GM18499 (cell line): ENCODE measurements at regions not wholly inside any gene's neighbourhood (a gene's known extent, or its start where the extent isn't known, plus 50 kb on each side); places are given as distances from the start of the nearest gene placed in this dataset.

Experiments
- ATAC-seq: cut with Tn5 transposase; IDR thresholded peaks from one replicate; pipeline ENCODE4 v1.9.1; 2021; ENCODE audit warnings: moderate number of reproducible peaks; ENCODE audit not compliant: insufficient read depth, unreplicated experiment

DNA sequence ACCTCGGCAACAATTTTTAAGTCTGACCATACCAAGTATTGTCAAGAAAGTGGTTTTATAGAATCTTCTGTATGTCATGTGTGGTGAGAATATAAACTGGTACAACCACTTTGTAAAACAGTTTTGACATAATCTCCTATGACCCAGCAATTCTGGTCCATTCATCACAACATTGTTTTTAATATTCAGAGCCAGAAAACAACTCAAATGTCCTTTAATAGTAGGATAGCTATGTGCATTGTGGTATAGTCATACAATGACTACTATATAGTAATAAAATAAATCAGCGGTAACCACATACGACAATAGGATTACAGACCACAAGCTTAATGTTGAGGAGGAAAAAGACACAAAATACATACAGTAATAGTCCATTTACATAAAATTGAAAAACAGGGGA, 175.2 kb upstream of the SPATS2L start:
- ATAC-seq = no peak

DNA sequence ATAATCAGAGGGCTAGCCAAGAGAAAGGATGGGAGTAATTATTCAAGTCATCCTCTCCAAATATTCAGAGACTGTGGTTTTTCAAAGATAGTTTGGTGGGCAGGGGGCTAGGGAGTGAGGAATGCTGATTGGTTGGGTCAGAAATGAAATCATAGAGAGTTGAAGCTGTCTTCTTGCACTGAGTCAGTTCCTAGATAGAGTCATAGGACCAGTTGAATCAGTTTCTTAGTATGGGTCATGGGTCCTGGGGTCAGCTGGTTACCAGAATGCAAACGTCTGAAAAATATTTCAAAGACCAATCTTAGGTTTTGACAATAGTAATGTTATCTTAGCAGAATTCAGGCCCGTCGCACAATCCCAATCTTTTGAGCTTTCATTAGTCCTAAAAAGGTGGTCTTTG, 171.4 kb upstream of the SPATS2L start:
- no peak for ATAC-seq

DNA sequence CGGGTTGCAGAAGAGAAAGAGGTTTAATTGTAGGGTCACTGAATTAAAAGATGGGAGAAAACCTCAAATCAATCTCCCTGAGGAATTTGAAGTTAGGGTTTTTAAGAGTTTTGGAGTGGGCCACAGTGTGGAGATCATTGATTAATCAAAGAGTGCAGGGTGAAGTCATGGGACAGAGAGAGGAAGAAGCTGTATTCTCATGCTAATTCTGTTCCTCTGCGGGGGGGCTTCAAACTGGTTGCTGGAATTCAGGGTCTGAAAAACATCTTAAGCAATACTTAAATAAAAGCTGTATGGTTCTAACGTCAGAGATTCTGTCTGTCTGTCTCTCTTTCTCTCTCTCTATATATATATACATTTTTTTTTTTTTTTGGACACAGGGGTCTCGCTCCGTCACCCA, 169.8 kb upstream of the SPATS2L start:
- no peak for ATAC-seq

DNA sequence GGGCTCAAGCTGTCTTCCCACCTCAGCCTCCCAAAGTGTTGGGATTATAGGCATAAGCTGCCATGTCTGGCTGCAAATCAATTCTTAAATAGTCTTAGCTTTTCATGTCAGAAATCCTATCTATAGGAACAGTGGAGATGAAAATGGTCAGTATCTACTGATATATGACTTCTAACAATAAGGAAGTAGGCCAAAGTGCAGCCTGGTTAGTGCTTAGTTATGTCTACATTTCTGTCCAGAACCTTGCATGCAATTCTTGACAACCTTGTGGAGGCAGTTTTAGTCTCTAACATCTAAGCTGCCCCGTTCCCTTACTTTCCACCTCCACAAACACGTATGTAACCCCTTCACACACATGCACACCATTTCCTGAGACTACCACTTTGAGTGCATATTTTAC, 169.2 kb upstream of the SPATS2L start:
- ATAC-seq = no peak

DNA sequence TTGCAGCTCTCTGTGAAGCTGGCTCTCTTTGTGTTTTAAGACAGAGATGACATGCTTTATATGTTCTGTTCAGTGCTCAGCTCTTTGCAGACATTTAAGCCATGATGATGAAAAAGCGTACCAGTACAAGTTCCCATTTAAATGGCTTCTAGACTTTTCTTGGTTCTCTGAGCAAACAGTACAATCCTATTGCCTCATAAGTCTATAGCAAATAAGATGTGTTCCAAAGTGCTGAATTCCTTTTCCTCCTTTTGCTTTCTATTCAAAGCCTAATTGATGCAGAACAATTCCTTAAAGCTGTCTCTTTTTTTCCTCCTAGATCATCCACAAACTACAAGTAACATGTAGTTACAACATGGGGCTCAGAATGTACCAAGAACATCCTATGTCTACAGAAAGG, 168.8 kb upstream of the SPATS2L start:
- ATAC-seq = no peak

DNA sequence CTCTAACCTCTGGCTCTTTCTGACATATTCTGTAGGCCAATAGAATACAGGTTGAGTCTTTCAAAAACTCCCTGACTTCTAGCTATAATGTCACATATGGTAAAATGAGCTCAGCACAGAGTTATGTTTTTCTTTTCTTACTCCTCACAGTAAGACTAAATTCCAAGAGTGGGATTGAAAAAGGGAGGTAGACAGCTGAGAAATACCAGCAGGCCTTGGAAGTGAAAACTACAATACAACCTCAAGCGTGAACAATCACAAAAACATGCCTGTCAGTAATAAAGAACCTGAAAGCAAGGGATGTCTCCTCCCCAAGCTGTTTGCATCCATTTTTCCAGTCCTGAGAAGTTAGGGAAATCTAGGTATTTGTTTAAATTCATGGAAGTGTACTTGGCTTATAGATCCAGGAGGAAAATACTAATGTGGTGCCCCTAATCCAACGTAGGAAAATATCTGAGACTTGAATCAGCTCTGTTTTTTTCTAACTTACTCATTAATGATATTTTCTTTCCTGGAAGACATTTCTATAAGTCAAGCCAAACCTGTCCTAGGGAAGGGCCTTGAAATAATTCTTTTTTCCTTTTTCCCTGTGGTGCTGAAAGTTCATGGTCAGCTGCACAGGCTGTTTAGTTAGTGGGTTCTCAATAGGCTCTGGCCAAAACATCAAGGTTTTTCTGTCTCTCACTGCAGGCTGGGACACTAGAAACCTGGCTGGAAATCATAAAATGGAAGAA, 167.9 kb upstream of the SPATS2L start:
- ATAC-seq = no peak

DNA sequence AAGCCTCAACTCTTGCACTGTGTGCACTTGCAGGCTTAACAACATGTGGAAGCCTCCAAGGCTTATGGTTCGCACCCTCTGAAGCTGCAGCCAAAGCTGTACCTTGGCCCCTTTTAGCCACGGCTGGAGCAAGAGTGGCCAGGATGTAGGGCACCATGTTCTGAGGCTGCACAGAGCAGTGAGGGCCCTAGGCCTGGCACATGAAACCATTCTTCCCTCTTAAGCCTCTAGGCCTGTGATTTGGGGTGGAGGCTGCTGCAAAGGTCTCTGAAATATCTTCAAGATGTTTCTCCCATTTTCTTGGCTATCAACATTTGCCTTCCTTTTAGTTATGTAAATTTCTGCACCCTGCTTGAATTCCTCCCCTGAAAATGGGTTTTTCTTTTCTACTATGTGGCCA, 161.9 kb upstream of the SPATS2L start:
- ATAC-seq = no peak

DNA sequence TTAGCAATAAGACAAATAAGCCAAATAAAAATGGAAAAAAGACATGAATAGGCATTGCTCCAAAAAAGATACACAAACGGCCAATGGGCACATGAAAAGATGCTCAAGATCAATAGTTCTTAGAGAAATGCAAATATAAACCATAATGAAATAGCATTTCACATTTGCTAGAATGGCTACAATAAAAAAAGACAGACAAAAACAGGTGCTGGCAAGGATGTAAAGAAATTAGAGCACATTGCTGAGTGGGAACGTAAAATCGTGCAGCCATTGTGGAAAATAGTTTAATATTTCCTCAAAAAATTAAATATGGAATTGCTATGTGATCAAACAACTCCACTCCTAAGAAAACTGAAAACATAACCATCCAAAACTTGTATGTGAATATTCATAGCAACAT, 160.0 kb upstream of the SPATS2L start:
- no peak for ATAC-seq

DNA sequence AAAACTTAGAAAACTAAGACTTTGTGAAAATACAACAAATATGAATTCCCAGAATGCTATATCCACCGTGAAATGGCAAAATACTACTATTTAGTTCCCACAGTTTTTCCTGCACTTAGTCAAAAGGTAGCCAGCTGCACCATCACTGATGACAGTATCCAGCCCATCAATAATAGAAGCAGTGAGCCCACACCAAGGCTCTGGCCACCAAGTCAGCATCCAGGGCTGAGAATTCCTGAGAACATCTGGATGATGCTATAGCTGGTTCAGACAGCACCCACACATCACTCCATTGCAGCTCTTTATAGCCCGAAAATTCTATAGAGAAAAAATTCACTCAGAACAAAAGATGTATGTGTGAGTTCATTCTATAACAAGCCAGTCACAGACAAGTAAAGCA, 159.1 kb upstream of the SPATS2L start:
- no peak for ATAC-seq

DNA sequence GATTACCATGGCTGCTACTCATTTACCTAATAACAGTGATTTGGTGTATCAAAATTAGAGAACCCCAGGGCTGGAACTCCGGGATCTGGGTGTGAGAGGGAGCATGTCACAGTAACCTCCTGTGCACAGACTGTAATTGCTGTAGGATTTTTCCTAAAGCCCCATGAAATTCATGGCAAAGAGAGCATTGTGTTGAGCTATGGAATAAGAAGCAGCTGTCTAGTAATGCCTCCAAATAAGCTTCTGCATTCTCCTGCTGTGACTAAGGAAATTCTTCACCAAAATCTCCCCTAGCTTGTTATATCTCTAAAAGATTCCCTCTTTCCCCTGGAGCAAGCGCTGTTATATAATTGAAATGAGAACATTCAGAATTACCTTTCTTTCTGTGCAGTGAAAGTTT, 158.1 kb upstream of the SPATS2L start:
- no peak for ATAC-seq

DNA sequence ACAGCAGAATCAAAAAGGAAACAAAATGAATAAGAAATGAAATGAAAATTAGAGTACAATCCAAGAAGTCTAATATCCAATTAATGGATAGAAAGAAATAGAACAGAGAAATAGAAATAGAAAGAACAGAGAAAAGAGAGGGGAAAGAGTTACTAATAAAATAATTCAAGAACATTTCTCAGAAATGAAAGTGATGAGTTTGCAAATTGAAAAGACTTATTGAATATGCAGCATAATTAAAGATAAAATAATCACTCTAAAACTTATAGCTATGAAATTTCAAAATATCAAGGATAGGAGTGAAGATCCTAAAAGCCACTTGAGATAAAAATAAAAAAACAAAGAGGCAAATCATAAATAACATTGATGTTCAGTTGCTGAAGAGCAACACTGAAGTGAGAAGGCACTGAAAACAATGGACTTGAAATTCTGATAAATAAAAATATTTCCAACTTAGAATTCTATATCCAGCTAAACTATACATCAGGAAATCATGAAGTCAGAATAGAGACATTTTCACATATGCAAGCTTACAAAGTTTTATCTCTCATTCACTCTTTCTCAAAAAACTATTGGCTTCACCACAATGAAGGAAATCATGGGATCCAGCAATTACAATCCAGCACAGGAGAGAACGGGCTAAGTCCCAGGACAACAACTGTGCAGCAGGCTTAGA, 155.9 kb upstream of the SPATS2L start:
- ATAC-seq = no peak

DNA sequence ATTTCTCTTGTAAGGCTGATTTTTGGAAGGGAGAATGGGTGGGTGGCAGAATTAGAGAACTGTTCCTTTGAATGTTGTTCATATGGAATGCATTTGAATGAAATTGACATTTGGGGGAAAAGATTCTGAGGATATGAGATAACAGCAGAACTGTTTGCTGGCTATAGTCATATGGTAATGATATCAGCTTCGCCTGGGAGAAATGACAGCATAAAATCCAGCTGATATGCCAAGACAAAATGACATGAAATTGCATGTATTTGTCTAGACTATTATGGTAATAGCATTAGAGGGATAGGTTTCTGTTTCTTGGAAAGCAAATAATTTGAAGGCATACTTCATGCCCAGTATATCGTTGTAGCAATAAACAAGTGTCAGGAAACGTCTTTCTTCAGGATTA, 150.8 kb upstream of the SPATS2L start:
- no peak for ATAC-seq

DNA sequence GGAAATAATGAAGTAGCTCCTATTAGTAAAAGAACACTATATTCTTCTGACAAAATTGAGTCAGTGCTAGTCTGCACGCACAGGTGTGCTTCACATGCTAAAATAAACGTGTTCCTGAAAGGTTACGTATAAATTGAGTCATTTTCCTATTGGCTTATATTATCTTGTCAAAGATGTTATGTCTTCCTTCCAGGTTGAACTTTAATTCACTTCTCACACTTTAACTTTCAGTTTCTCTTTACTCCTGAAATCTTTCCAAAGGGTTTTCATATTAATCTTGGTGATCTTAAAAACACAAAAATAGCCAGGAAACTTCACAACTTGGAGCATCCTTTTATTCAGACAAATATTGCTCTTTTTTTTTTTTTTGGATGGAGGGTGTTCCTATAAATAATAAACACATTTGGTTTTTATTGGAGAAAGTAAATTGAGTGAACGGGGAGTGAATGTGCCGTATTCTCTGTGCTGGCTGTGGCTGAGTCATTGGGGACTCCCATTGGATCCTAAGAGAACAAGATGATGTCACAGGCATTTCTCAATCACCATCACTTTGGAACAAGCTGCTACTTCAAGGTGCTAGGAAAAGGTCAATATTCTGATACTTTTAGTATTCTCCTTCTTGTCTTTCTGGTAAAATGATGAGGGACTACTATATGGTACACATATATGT, 150.2 kb upstream of the SPATS2L start:
- no peak for ATAC-seq

DNA sequence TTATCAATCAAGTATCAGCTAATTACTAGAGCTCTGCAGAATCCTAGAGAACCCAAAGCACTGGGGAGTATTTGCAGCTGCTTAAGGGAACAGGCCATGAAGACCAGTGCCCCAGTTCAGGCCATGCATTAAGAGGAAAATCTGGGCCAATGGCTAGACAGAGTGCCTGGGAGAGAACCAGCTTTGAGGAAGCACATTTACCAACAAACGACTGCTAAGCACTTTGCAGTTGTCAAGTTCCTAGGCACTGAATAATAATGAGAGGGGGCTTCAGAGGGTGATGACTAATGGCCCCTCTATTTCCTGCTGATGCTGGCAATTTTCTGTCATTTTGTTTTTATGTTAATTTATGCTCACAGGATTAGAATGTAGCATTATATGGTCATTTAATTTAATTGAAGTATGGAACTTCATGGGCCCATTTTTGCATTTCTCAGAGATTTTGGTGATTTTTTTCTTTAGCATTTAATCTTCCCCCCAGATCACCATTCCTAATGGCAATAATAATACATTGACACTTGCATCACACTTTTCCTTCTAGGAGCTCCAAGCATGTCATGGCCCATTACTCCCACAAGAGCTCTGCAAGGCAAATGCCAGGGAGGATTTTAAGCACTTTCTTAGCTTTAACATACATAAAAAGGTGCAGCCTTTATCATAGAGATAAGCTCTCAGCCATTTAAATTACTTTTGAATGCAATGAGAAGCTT, 147.7 kb upstream of the SPATS2L start:
- no peak for ATAC-seq

DNA sequence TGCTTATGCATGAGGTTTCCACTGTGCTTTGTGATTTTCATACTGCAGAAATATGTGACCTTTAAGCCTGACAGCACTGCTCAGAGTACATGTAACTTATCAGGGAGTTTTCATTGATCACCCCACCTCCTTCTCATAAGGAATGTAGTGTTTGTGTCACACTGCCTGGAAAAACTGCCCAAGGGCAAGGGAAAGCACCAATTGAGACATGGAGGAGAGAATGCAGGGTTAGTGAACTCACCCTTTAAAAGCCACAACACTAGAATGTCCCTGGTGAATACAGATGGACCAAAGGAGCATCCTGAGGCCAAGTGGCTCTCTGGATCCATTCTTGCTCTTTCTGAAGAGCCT, 147.2 kb upstream of the SPATS2L start:
- ATAC-seq = no peak

DNA sequence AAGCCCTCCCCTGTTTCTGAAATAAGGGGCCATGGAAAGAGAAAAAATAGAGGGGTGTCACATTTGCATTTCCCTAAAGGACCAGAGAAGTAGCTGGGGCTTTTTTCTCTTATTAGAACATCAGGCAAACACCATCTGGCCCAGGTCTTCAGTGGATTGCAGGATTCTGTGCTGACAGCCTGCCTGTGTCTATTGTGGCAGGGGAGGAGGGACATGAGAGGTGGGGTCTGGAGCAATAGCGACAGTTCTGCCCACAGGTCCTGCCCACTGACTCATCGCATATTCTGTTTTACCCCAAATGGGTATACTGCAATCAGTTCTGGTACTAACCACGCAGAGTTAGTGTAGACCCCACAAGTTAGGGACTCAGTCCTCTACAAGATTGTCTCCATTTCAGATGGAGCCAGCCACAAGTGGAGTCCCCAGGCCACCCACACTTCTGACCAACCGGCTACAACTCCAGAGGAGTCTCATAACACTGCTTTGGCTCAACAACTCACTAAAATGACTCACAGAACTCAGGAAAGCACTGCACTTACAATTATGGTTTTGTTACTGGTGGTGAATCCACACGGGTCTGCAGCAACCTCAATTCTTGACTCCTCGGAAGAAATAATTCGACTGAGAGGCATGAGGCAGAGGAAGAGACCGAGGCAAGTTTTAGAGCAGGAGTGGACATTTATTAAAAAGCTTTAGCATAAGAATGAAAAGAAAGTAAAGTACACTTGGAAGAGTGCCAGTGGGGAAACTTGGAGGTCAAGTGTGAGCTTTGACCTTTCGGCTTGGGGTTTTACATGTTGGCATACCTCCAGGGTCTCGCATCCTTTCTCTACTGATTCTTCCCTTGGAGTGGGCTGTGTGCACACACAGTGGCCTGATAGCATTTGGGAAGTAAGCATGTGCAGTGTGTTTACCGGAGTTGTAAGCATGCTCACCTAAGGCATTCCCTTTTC, 146.4 kb upstream of the SPATS2L start:
- no peak for ATAC-seq

DNA sequence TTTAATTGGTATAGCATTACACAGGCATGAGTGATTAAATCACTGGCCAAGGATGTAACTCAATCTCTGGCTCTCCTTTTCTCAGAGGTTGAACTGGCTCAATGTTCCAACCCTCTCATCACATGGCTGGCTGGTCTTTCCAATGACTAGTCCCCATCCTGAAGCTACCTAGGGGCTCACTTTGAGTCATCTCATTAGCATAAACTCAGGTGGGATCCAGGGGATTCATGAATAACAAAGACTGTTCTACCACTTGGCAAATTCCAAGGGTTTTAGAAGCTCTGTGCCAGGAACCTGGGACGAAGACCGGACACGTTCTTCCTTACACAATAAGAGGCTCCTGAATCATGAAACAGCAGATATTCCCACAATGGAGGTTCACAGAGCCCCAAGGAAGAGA, 145.0 kb upstream of the SPATS2L start:
- ATAC-seq = no peak

DNA sequence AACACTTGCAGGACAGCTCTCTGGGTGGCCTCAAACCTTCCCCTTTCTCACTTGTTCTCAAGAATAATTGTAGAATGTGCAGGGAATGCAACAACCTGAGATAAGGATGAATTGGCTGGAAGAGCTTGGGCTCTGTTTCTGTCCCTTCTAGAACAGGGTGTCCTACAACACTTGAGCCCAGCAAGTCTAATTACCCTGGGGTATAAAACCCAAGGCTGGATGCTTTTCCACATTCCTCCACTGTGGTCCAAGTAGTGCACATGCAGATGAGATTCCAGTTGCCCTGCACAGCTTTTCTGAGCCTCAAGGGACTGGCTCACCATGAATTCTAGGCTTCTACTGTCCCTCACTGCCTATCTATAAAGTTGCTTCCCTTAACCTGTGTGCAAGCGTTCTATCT, 140.8 kb upstream of the SPATS2L start:
- ATAC-seq = no peak

DNA sequence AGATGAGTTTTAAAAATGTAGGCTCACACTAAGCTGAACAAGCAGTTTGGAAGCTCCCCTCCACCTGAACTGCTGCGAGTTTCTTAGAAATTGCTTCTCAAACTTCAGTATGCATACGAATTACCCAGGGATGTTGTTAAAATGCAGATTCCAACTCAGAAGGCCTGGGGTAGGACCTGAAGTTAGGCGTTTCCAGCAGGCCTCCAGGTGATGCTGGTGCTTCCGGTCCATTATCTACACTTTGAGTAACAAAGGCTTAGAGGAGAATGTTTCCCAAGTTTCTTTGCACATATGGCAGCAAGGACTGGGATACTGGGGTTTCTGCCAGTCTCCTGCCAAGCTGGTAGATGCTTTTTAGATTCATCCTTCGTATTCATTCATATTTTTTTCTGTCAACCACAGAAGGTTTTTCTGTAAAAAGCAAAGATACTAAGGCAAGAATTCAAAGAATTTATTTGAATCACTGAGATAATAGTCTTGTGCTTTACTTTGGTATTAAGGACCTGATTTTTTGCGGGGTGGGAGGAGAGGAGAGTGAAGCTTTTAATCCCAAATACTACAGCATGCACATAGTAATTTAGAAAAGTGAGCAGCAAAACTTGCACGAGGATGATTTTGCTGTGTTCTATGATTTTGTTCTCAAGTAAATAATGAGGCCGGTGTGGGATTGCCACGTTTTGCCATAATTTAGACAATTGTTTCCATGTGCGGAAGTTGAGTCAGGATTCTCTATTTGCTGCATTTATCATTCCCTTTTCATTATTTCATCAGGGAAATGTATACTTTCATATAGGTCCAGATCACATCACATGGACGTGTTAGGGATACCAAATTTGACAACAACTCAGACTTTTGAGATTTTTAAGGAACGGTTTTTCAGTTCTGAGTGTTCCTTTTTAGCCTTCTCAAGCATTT, 137.6 kb upstream of the SPATS2L start:
- no peak for ATAC-seq
